KMS-11 (cell line): ENCODE measurements at regions not wholly inside any gene's neighbourhood (a gene's known extent, or its start where the extent isn't known, plus 50 kb on each side); places are given as distances from the start of the nearest gene placed in this dataset.
"Not testable (repeated sequence)": the region's sequence is repeated elsewhere in the genome, so short reads cannot be mapped to it uniquely, and the experiment has no call there.

ENCODE experiments used
- H2AFZ ChIP-seq: fragments of 200-600 bp; sonication (generic); 2 replicates; pipeline ENCODE4 v1.6.1; 2016; ENCODE audit warnings: antibody characterized with exemption, mixed run types, low read depth
- H3K27ac ChIP-seq: fragments of 200-600 bp; sonication (generic); 2 replicates; pipeline ENCODE4 v1.6.1; 2016; ENCODE audit warnings: mild to moderate bottlenecking, mixed run types
- H3K27me3 ChIP-seq: fragments of 200-600 bp; sonication (generic); 2 replicates; pipeline ENCODE4 v1.6.1; 2017; ENCODE audit warnings: mild to moderate bottlenecking, low read depth, mixed run types, moderate library complexity; ENCODE audit not compliant: insufficient read depth
- H3K36me3 ChIP-seq: fragments of 200-600 bp; sonication (generic); 2 replicates; pipeline ENCODE4 v1.6.1; 2017; ENCODE audit warnings: mild to moderate bottlenecking, mixed run types; ENCODE audit not compliant: insufficient read depth
- H3K4me1 ChIP-seq: fragments of 200-600 bp; sonication (generic); 2 replicates; pipeline ENCODE4 v1.6.1; 2016; ENCODE audit warnings: mild to moderate bottlenecking, low read depth, mixed run types; ENCODE audit not compliant: poor library complexity, severe bottlenecking
- H3K4me2 ChIP-seq: fragments of 200-600 bp; sonication (generic); 2 replicates; pipeline ENCODE4 v1.7.0; 2016; ENCODE audit warnings: mild to moderate bottlenecking, mixed run types
- H3K4me3 ChIP-seq: fragments of 200-600 bp; sonication (generic); IDR thresholded peaks from 2 replicates; pipeline ENCODE4 v1.6.1; 2017; ENCODE audit warnings: low read depth, low read length, mixed read lengths; ENCODE audit not compliant: insufficient read depth
- H3K79me2 ChIP-seq: fragments of 200-600 bp; sonication (generic); 2 replicates; pipeline ENCODE4 v1.6.1; 2016; ENCODE audit warnings: low read depth, mixed run types; ENCODE audit not compliant: insufficient read depth
- H3K9ac ChIP-seq: fragments of 200-600 bp; sonication (generic); 2 replicates; pipeline ENCODE4 v1.6.1; 2016; ENCODE audit warnings: mild to moderate bottlenecking, mixed run types
- H4K20me1 ChIP-seq: fragments of 200-600 bp; sonication (generic); 2 replicates; pipeline ENCODE4 v1.6.1; 2016; ENCODE audit warnings: mild to moderate bottlenecking, mixed run types; ENCODE audit not compliant: insufficient read depth
- CTCF ChIP-seq: fragments of 200-600 bp; sonication (generic); conservative IDR thresholded peaks from 2 replicates; pipeline ENCODE4 v1.6.1; 2017; ENCODE audit warnings: low read depth, mild to moderate bottlenecking, antibody characterized with exemption, low read length, moderate library complexity, mixed read lengths

- Histone ChIP-seq H3K4me2 (no peak overlapping the region), H3K9ac (no peak overlapping the region), H2AFZ (no peak overlapping the region), H3K27ac (no peak overlapping the region), H3K4me1 (no peaks in the 10 kb centered on the region), H3K4me3 (no peak overlapping the region), H4K20me1 (no peaks in the 10 kb centered on the region), H3K36me3 (no peaks in the 10 kb centered on the region), H3K27me3 (no peaks in the 10 kb centered on the region), H3K79me2 (no peaks in the 10 kb centered on the region)
- no peak for TF ChIP-seq CTCF
Observed at GRCh38 chr5:154598021-154598420, 120.0 kb upstream of the HAND1 start.

GRCh38 chr5:154596844-154597243, 118.8 kb upstream of the HAND1 start:
- H3K79me2 ChIP-seq, H3K9ac ChIP-seq, H3K27ac ChIP-seq, H3K27me3 ChIP-seq, H2AFZ ChIP-seq, H3K4me1 ChIP-seq, H3K4me2 ChIP-seq, H3K36me3 ChIP-seq, H3K4me3 ChIP-seq, H4K20me1 ChIP-seq: not testable (repeated sequence)

GRCh38 chr5:154595662-154596061, 117.6 kb upstream of the HAND1 start:
- no peaks in the 10 kb centered on the region for H3K36me3 ChIP-seq
- H3K9ac ChIP-seq, result no peak overlapping the region
- H3K27ac ChIP-seq, result no peak overlapping the region
- no peak overlapping the region for H2AFZ ChIP-seq
- no peak for TF ChIP-seq CTCF
- H3K4me1 ChIP-seq, result no peaks in the 10 kb centered on the region
- H3K79me2 ChIP-seq, result no peaks in the 10 kb centered on the region
- no peaks in the 10 kb centered on the region for H4K20me1 ChIP-seq
- no peak overlapping the region for H3K4me3 ChIP-seq
- H3K4me2 ChIP-seq, result no peak overlapping the region
- no peaks in the 10 kb centered on the region for H3K27me3 ChIP-seq

- TF ChIP-seq CTCF, result no peak
- no peaks in the 10 kb centered on the region for H3K36me3 ChIP-seq
- H2AFZ ChIP-seq, result no peak overlapping the region
- H3K4me2 ChIP-seq, result no peak overlapping the region
- H3K27ac ChIP-seq, result no peak overlapping the region
- no peak overlapping the region for H3K4me3 ChIP-seq
- H4K20me1 ChIP-seq, result no peaks in the 10 kb centered on the region
- H3K79me2 ChIP-seq, result no peaks in the 10 kb centered on the region
- no peaks in the 10 kb centered on the region for H3K4me1 ChIP-seq
- H3K9ac ChIP-seq, result no peak overlapping the region
- H3K27me3 ChIP-seq, result no peaks in the 10 kb centered on the region
Observed at GRCh38 chr5:154593796-154594195, 115.8 kb upstream of the HAND1 start.

GRCh38 chr5:154593071-154593470, 115.0 kb upstream of the HAND1 start:
- no peak for TF ChIP-seq CTCF
- H2AFZ ChIP-seq, result no peak overlapping the region
- H4K20me1 ChIP-seq, result no peaks in the 10 kb centered on the region
- no peak overlapping the region for H3K4me2 ChIP-seq
- H3K9ac ChIP-seq, result no peak overlapping the region
- H3K4me1 ChIP-seq, result no peaks in the 10 kb centered on the region
- no peak overlapping the region for H3K4me3 ChIP-seq
- H3K36me3 ChIP-seq, result no peaks in the 10 kb centered on the region
- H3K27ac ChIP-seq, result no peak overlapping the region
- no peaks in the 10 kb centered on the region for H3K27me3 ChIP-seq
- H3K79me2 ChIP-seq, result no peaks in the 10 kb centered on the region
